Activated T-cell treated with anti-CD3 and anti-CD28 coated beads for 48 hours (primary cell): ENCODE measurements at regions not wholly inside any gene's neighbourhood (a gene's known extent, or its start where the extent isn't known, plus 50 kb on each side); places are given as distances from the start of the nearest gene placed in this dataset.

Source experiments
- DNase-seq: peaks from one replicate; pipeline ENCODE4 v3.0.0-alpha.2; 2020; ENCODE audit warnings: low read depth

- DNase-seq: no peak
Observed at GRCh38 chr2:176612736-176613135, 343.5 kb downstream of the MTX2 start.

GRCh38 chr2:176613323-176613987, 344.2 kb downstream of the MTX2 start:
- DNase-seq: no peak

GRCh38 chr2:176614049-176614448, 344.8 kb downstream of the MTX2 start:
- no peak for DNase-seq

GRCh38 chr2:176614930-176615329, 345.7 kb downstream of the MTX2 start:
- DNase-seq: no peak

GRCh38 chr2:176619504-176619903, 350.3 kb downstream of the MTX2 start:
- no peak for DNase-seq

- DNase-seq: no peak
Observed at GRCh38 chr2:176621350-176621749, 352.1 kb downstream of the MTX2 start.

- no peak for DNase-seq
Observed at GRCh38 chr2:176622792-176623191, 353.6 kb downstream of the MTX2 start.

- DNase-seq: no peak
Observed at GRCh38 chr2:176626796-176627195, 357.6 kb downstream of the MTX2 start.

GRCh38 chr2:176628438-176628837, 359.2 kb downstream of the MTX2 start:
- DNase-seq: no peak

- no peak for DNase-seq
Observed at GRCh38 chr2:176633754-176634153, 364.5 kb downstream of the MTX2 start.

GRCh38 chr2:176636401-176636800, 367.2 kb downstream of the MTX2 start:
- DNase-seq: no peak

GRCh38 chr2:176637142-176637485, 367.9 kb downstream of the MTX2 start:
- DNase-seq: no peak

- DNase-seq: no peak
Observed at GRCh38 chr2:176637486-176638166, 368.4 kb downstream of the MTX2 start.

- peak; percentile 58 for DNase-seq
Observed at GRCh38 chr2:176638167-176639015, 369.1 kb downstream of the MTX2 start.

GRCh38 chr2:176639016-176639343, 369.7 kb downstream of the MTX2 start:
- no peak for DNase-seq

GRCh38 chr2:176639671-176640070, 370.4 kb downstream of the MTX2 start:
- no peak for DNase-seq

- DNase-seq: no peak
Observed at GRCh38 chr2:176641436-176641835, 372.2 kb downstream of the MTX2 start.

GRCh38 chr2:176642074-176642473, 372.8 kb downstream of the MTX2 start:
- no peak for DNase-seq

GRCh38 chr2:176643646-176644045, 374.4 kb downstream of the MTX2 start:
- no peak for DNase-seq

GRCh38 chr2:176645494-176645893, 376.3 kb downstream of the MTX2 start:
- no peak for DNase-seq

- DNase-seq: no peak
Observed at GRCh38 chr2:176646033-176646615, 376.9 kb downstream of the MTX2 start.

GRCh38 chr2:176647325-176648165, 378.3 kb downstream of the MTX2 start:
- DNase-seq: no peak
